GM12801 (cell line): ENCODE measurements at regions not wholly inside any gene's neighbourhood (a gene's known extent, or its start where the extent isn't known, plus 50 kb on each side); places are given as distances from the start of the nearest gene placed in this dataset.

ENCODE experiments used
- CTCF ChIP-seq: IDR thresholded peaks from one replicate; pipeline ENCODE4 v1.5.1; 2011; ENCODE audit warnings: control low read depth; ENCODE audit not compliant: insufficient read length; ENCODE audit errors: extremely low read depth

GRCh38 chr13:105497597-105497996 lies 1037.9 kb downstream of the EFNB2 start:
- no peak for TF ChIP-seq CTCF

- no peak for TF ChIP-seq CTCF
Observed at GRCh38 chr13:105492216-105492615, 1043.2 kb downstream of the EFNB2 start.

- TF ChIP-seq CTCF: no peak
Observed at GRCh38 chr13:105491345-105491744, 1044.1 kb downstream of the EFNB2 start.

- TF ChIP-seq CTCF: no peak
Observed at GRCh38 chr13:105485081-105485480, 1050.4 kb downstream of the EFNB2 start.

GRCh38 chr13:105474983-105475610 lies 1060.4 kb downstream of the EFNB2 start:
- no peak for TF ChIP-seq CTCF

GRCh38 chr13:105471673-105472072 lies 1063.8 kb downstream of the EFNB2 start:
- no peak for TF ChIP-seq CTCF

GRCh38 chr13:105466376-105466775 lies 1069.1 kb downstream of the EFNB2 start:
- no peak for TF ChIP-seq CTCF
